ENCODE measurements at regions not wholly inside any gene's neighbourhood (a gene's known extent, or its start where the extent isn't known, plus 50 kb on each side); places are given as distances from the start of the nearest gene placed in this dataset.

DNA sequence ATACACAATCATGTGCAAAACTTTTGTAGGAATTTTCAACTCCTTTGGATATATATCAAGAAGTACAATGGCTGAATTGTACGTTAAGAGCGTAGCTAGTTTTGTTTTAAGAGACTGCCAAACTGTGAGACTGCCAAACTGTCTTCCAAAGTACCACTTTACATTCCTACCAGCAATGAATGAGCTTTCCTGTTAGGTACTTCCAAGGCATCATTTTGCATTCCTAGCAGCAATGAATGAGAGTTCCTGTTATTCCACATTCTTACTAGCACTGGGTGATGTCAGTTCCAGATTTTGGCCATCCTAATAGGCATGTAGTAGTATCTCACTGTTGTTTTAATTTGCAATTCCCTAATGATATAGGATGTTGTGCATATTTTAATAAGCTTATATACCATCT is 219.3 kb downstream of the KCNN2 start:
- DNase-seq = no peak
- Histone ChIP-seq H4K20me1 (ENCODE audit: insufficient read depth, low read length) (no peaks in the 10 kb centered on the region), H3K4me1 (ENCODE audit: low read length) (no peaks in the 10 kb centered on the region), H3F3A (ENCODE audit: insufficient read depth, low read length) (no peaks in the 10 kb centered on the region), H2AFZ (ENCODE audit: low read length) (no peak overlapping the region), H3K4me2 (ENCODE audit: low read depth, low read length) (no peak overlapping the region), H3K9me2 (replicated peaks; ENCODE audit: insufficient read depth, low read length) (no peaks in the 10 kb centered on the region), H3K36me3 (replicated peaks; ENCODE audit: insufficient read depth, low read length) (no peaks in the 10 kb centered on the region), H3K9ac (ENCODE audit: low read length) (no peak overlapping the region), H3K9me3 (replicated peaks; ENCODE audit: insufficient read depth, low read length) (no peaks in the 10 kb centered on the region), H3K79me2 (ENCODE audit: low read length) (no peaks in the 10 kb centered on the region), H3K27ac (ENCODE audit: low read length) (no peak overlapping the region), H3K27me3 (replicated peaks; ENCODE audit: insufficient read depth, low read length) (no peaks in the 10 kb centered on the region), H3K4me3 (ENCODE audit: low read length) (no peak overlapping the region)
- no peak for TF ChIP-seq EZH2phosphoT487 (IDR thresholded peaks at IDR 0.05; ENCODE audit: low read length)
- TF ChIP-seq EZH2 (optimal IDR thresholded peaks at IDR 0.05; ENCODE audit: low read depth, low read length) = no peak
- TF ChIP-seq, protein P1, sequence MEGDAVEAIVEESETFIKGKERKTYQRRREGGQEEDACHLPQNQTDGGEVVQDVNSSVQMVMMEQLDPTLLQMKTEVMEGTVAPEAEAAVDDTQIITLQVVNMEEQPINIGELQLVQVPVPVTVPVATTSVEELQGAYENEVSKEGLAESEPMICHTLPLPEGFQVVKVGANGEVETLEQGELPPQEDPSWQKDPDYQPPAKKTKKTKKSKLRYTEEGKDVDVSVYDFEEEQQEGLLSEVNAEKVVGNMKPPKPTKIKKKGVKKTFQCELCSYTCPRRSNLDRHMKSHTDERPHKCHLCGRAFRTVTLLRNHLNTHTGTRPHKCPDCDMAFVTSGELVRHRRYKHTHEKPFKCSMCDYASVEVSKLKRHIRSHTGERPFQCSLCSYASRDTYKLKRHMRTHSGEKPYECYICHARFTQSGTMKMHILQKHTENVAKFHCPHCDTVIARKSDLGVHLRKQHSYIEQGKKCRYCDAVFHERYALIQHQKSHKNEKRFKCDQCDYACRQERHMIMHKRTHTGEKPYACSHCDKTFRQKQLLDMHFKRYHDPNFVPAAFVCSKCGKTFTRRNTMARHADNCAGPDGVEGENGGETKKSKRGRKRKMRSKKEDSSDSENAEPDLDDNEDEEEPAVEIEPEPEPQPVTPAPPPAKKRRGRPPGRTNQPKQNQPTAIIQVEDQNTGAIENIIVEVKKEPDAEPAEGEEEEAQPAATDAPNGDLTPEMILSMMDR (IDR thresholded peaks at IDR 0.05; ENCODE audit: low read length) = no peak

- no peaks in the 10 kb centered on the region for H3K79me2 ChIP-seq (ENCODE audit: low read length)
- H3K27ac ChIP-seq (ENCODE audit: low read length) = no peak overlapping the region
- H3K4me1 ChIP-seq (ENCODE audit: low read length) = no peaks in the 10 kb centered on the region
- no peak overlapping the region for H3K4me3 ChIP-seq (ENCODE audit: low read length)
- DNase-seq = no peak
- no peaks in the 10 kb centered on the region for H3K27me3 ChIP-seq (replicated peaks; ENCODE audit: insufficient read depth, low read length)
- H3K9me3 ChIP-seq (replicated peaks; ENCODE audit: insufficient read depth, low read length) = no peaks in the 10 kb centered on the region
- H2AFZ ChIP-seq (ENCODE audit: low read length) = no peak overlapping the region
- no peak overlapping the region for H3K9ac ChIP-seq (ENCODE audit: low read length)
- no peaks in the 10 kb centered on the region for H3K36me3 ChIP-seq (replicated peaks; ENCODE audit: insufficient read depth, low read length)
- TF ChIP-seq EZH2phosphoT487 (IDR thresholded peaks at IDR 0.05; ENCODE audit: low read length) = no peak
- TF ChIP-seq EZH2 (optimal IDR thresholded peaks at IDR 0.05; ENCODE audit: low read depth, low read length) = no peak
- TF ChIP-seq, protein P1 (IDR thresholded peaks at IDR 0.05; ENCODE audit: low read length) = no peak
- no peaks in the 10 kb centered on the region for H3F3A ChIP-seq (ENCODE audit: insufficient read depth, low read length)
- H4K20me1 ChIP-seq (ENCODE audit: insufficient read depth, low read length) = no peaks in the 10 kb centered on the region
- H3K9me2 ChIP-seq (replicated peaks; ENCODE audit: insufficient read depth, low read length) = no peaks in the 10 kb centered on the region
- H3K4me2 ChIP-seq (ENCODE audit: low read depth, low read length) = no peak overlapping the region
Measured at GRCh38 chr5:114565871-114566270, 204.0 kb downstream of the KCNN2 start.

DNA sequence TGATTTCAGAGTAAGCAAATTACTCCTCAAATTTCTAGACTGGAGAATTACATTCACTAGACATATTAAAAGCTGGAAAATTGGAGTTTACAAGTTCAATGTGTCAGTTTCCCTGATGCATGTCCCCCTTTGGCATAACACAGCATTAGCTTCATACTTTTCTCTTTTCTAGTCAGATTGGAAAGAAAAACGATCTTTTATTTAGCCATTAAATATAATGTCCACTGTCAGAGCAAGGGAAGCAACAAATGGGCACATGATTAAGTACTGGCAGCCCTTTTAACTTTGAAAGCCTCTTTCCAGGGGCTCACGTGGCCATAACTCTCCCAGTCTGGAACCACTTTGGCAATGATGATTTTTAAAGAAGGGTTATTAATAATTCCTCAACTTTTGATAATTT is 203.3 kb downstream of the KCNN2 start:
- Histone ChIP-seq H3K27ac (ENCODE audit: low read length) (no peak overlapping the region), H2AFZ (ENCODE audit: low read length) (no peak overlapping the region), H3K9me3 (replicated peaks; ENCODE audit: insufficient read depth, low read length) (no peaks in the 10 kb centered on the region), H3K4me3 (ENCODE audit: low read length) (no peak overlapping the region), H3K27me3 (replicated peaks; ENCODE audit: insufficient read depth, low read length) (no peaks in the 10 kb centered on the region), H3F3A (ENCODE audit: insufficient read depth, low read length) (no peaks in the 10 kb centered on the region), H4K20me1 (ENCODE audit: insufficient read depth, low read length) (no peaks in the 10 kb centered on the region), H3K4me1 (ENCODE audit: low read length) (no peaks in the 10 kb centered on the region), H3K4me2 (ENCODE audit: low read depth, low read length) (no peak overlapping the region), H3K36me3 (replicated peaks; ENCODE audit: insufficient read depth, low read length) (no peaks in the 10 kb centered on the region), H3K9me2 (replicated peaks; ENCODE audit: insufficient read depth, low read length) (no peaks in the 10 kb centered on the region), H3K79me2 (ENCODE audit: low read length) (no peaks in the 10 kb centered on the region), H3K9ac (ENCODE audit: low read length) (no peak overlapping the region)
- no peak for DNase-seq
- TF ChIP-seq EZH2phosphoT487 (IDR thresholded peaks at IDR 0.05; ENCODE audit: low read length) = no peak
- TF ChIP-seq, protein P1 (IDR thresholded peaks at IDR 0.05; ENCODE audit: low read length) = no peak
- TF ChIP-seq EZH2 (optimal IDR thresholded peaks at IDR 0.05; ENCODE audit: low read depth, low read length) = no peak
